GM12878 (cell line): ENCODE measurements at regions not wholly inside any gene's neighbourhood (a gene's known extent, or its start where the extent isn't known, plus 50 kb on each side); places are given as distances from the start of the nearest gene placed in this dataset.

Experiments
- ATAC-seq: fragments of 200-7000 bp; cut with Tn5 transposase; 3 replicates; pipeline ENCODE4 v1.9.1; 2020; ENCODE audit warnings: mild to moderate bottlenecking, moderate library complexity
- BruUV-seq: library from RNA; stranded (reverse); fragments of 400-500 nt; replicated peaks from 2 replicates; lab custom pipeline; 2021; lab: Mats Ljungman, UMichigan
- CTCF ChIA-PET: fragments of 300-600 bp; sonication (Branson Sonifier 250); formaldehyde crosslinking; extraction: SDS; loops from one replicate; lab custom pipeline; 2021; ENCODE audit warnings: inconsistent platforms; lab: Yijun Ruan, JAX
- POLR2A ChIA-PET: fragments of 350-600 bp; formaldehyde crosslinking; extraction: SDS; loops from one replicate; lab custom pipeline; 2021; ENCODE audit warnings: inconsistent platforms; lab: Charles Lee
- RAD21 ChIA-PET: fragments of 300-600 bp; sonication (Branson Sonifier 250); formaldehyde crosslinking; loops from one replicate; lab custom pipeline; 2023; ENCODE audit warnings: antibody characterized with exemption; ENCODE audit not compliant: unreplicated experiment; lab: Charles Lee
- SMC1A ChIA-PET: fragments of 300-600 bp; sonication (Branson Sonifier 250); formaldehyde crosslinking; loops from one replicate; lab custom pipeline; 2023; ENCODE audit not compliant: unreplicated experiment, uncharacterized antibody; lab: Charles Lee
- DNase-seq: peaks from one replicate; pipeline ENCODE4 v3.0.0-alpha.2; 2011; ENCODE audit warnings: low read depth, low spot score
- FAIRE-seq: peaks from 3 replicates; lab custom pipeline; 2011; peaks lifted over from hg19 to GRCh38; lab: Jason Lieb, UNC
- H2AFZ ChIP-seq: 2 replicates; pipeline ENCODE4 v1.6.0; 2011; ENCODE audit warnings: low read depth, low read length, control low read depth; ENCODE audit not compliant: control insufficient read depth
- H3K27ac ChIP-seq: 2 replicates; pipeline ENCODE4 v1.5.1; 2011; ENCODE audit warnings: control low read depth; ENCODE audit not compliant: control insufficient read depth, insufficient read depth
- H3K27me3 ChIP-seq, 2 experiments: replicated peaks in 1 of 2; 2 replicates each; pipeline versions ENCODE4 v1.6.0 to v1.6.1; 2011; ENCODE audit warnings: low read length in 1 of 2; ENCODE audit not compliant: control insufficient read depth in 2 of 2, insufficient read depth in 2 of 2
- H3K36me3 ChIP-seq, 2 experiments: 2 replicates each; pipeline ENCODE4 v1.5.1; 2011; ENCODE audit warnings: low read length in 1 of 2; ENCODE audit not compliant: control insufficient read depth in 2 of 2, insufficient read depth in 2 of 2
- H3K4me1 ChIP-seq: 2 replicates; pipeline ENCODE4 v1.6.1; 2011; ENCODE audit warnings: mild to moderate bottlenecking, low read length, moderate library complexity, mixed read lengths; ENCODE audit not compliant: control insufficient read depth, insufficient read depth
- H3K4me2 ChIP-seq: 2 replicates; pipeline ENCODE4 v1.6.0; 2011; ENCODE audit warnings: control low read depth; ENCODE audit not compliant: control insufficient read depth, insufficient read depth
- H3K4me3 ChIP-seq: fragments of 200-600 bp; sonication (generic); 2 replicates; pipeline ENCODE4 v1.5.1; 2016
- H3K79me2 ChIP-seq: 2 replicates; pipeline ENCODE4 v1.6.0; 2011; ENCODE audit warnings: low read length; ENCODE audit not compliant: control insufficient read depth, insufficient read depth
- H3K9ac ChIP-seq: 2 replicates; pipeline ENCODE4 v1.8.0; 2011; ENCODE audit warnings: low read length, control low read depth, mixed read lengths; ENCODE audit not compliant: control insufficient read depth, insufficient read depth
- H3K9me3 ChIP-seq: replicated peaks from 3 replicates; pipeline ENCODE4 v1.5.1; 2011; ENCODE audit warnings: mild to moderate bottlenecking, low read length; ENCODE audit not compliant: control insufficient read depth, insufficient read depth
- H4K20me1 ChIP-seq: 2 replicates; pipeline ENCODE4 v1.6.0; 2011; ENCODE audit not compliant: control insufficient read depth, insufficient read depth
- BHLHE40 ChIP-seq, 2 experiments: fragments of 450-650 bp in 1 of 2; IDR thresholded peaks; 2 replicates each; pipeline ENCODE4 v1.6.1; 2011 to 2017; ENCODE audit warnings: low read depth in 2 of 2, borderline replicate concordance in 1 of 2, improper control_type of control experiment in 1 of 2, low read length in 1 of 2, mild to moderate bottlenecking in 1 of 2
- EGR1 ChIP-seq, 2 experiments: IDR thresholded peaks; 1 replicate in 1 of 2; 2 replicates in 1 of 2; pipeline ENCODE4 v1.6.1; 2011 to 2012; ENCODE audit warnings: low read depth in 2 of 2, low read length in 2 of 2, borderline replicate concordance in 1 of 2, mild to moderate bottlenecking in 1 of 2, moderate library complexity in 1 of 2
- ESRRA ChIP-seq: IDR thresholded peaks from 2 replicates; pipeline ENCODE4 v1.6.1; 2012; ENCODE audit warnings: mild to moderate bottlenecking, low read length, improper control_type of control experiment
- EZH2 ChIP-seq: IDR thresholded peaks from 2 replicates; pipeline ENCODE4 v1.6.1; 2012; ENCODE audit warnings: low read depth, mild to moderate bottlenecking, control low read depth, inconsistent platforms, low read length, borderline replicate concordance; ENCODE audit not compliant: control insufficient read depth
- HCFC1 ChIP-seq: fragments of 150-350 bp; IDR thresholded peaks from 2 replicates; pipeline ENCODE4 v1.6.1; 2014; ENCODE audit warnings: low read length
- HDGF ChIP-seq: fragments of 450-650 bp; IDR thresholded peaks from 2 replicates; pipeline ENCODE4 v1.6.1; 2016; ENCODE audit warnings: antibody characterized with exemption
- NR2F1 ChIP-seq: fragments of 450-650 bp; conservative IDR thresholded peaks from 2 replicates; pipeline ENCODE4 v1.6.1; 2017; ENCODE audit warnings: mild to moderate bottlenecking
- NRF1 ChIP-seq: conservative IDR thresholded peaks from 2 replicates; pipeline ENCODE4 v1.6.1; 2011; ENCODE audit warnings: mild to moderate bottlenecking, low read depth, low read length, improper control_type of control experiment
- POU2F2 ChIP-seq: IDR thresholded peaks from 3 replicates; pipeline ENCODE4 v1.6.1; 2011; ENCODE audit warnings: low read depth, mild to moderate bottlenecking, low read length, borderline replicate concordance
- RFX5 ChIP-seq: IDR thresholded peaks from 2 replicates; pipeline ENCODE4 v1.6.1; 2011; ENCODE audit warnings: low read depth, low read length, improper control_type of control experiment
- RUNX3 ChIP-seq: IDR thresholded peaks from 2 replicates; pipeline ENCODE4 v1.6.1; 2012; ENCODE audit warnings: low read length, inconsistent platforms
- SRF ChIP-seq, 2 experiments: IDR thresholded peaks; 2 replicates each; pipeline ENCODE4 v1.6.1; 2011; ENCODE audit warnings: low read depth in 2 of 2, low read length in 2 of 2, mild to moderate bottlenecking in 1 of 2, moderate library complexity in 1 of 2
- STAT3 ChIP-seq: IDR thresholded peaks from 2 replicates; pipeline ENCODE4 v1.6.1; 2011; ENCODE audit warnings: low read depth, low read length, improper control_type of control experiment
- TARDBP ChIP-seq: IDR thresholded peaks from 2 replicates; pipeline ENCODE4 v1.6.1; 2016; ENCODE audit warnings: borderline replicate concordance
- WRNIP1 ChIP-seq: IDR thresholded peaks from 2 replicates; pipeline ENCODE4 v1.6.1; 2011; ENCODE audit warnings: low read depth, low read length, improper control_type of control experiment, borderline replicate concordance
- YY1 ChIP-seq: IDR thresholded peaks from 2 replicates; pipeline ENCODE4 v1.6.1; 2011; ENCODE audit warnings: low read depth, mild to moderate bottlenecking, low read length
- WGBS: methylation state at CpG from one replicate; pipeline ENCODE4 v1.1.6; 2016; ENCODE audit warnings: low lambda C conversion rate; ENCODE audit not compliant: insufficient replicate concordance, insufficient coverage; ENCODE audit errors: missing lambda C conversion rate; 5-methylcytosine and 5-hydroxymethylcytosine counted together
- in situ Hi-C: fragments of 300-500 bp; cut with MboI; formaldehyde crosslinking; loops from 9 replicates; pipeline ENCODE4 v1.14.3; 2018; ENCODE audit warnings: mixed read lengths
- intact Hi-C: fragments of 100-400 bp; cut with micrococcal nuclease; formaldehyde crosslinking; loops from one replicate; pipeline ENCODE4 v1.14.2; 2022; ENCODE audit not compliant: unreplicated experiment
- TF ChIP-seq, protein P1 (sequence below): fragments of 450-650 bp; formaldehyde crosslinking; IDR thresholded peaks from 2 replicates; pipeline ENCODE4 v1.4.0; 2020; ENCODE audit warnings: mild to moderate bottlenecking, moderate library complexity
- TF ChIP-seq, protein P2 (sequence below): fragments of 450-650 bp; IDR thresholded peaks from 2 replicates; pipeline ENCODE4 v1.6.1; 2017; ENCODE audit warnings: borderline replicate concordance
- TF ChIP-seq, protein P3 (sequence below): IDR thresholded peaks from 2 replicates; pipeline ENCODE4 v1.6.1; 2012; ENCODE audit warnings: low read depth, low read length, improper control_type of control experiment

DNA sequence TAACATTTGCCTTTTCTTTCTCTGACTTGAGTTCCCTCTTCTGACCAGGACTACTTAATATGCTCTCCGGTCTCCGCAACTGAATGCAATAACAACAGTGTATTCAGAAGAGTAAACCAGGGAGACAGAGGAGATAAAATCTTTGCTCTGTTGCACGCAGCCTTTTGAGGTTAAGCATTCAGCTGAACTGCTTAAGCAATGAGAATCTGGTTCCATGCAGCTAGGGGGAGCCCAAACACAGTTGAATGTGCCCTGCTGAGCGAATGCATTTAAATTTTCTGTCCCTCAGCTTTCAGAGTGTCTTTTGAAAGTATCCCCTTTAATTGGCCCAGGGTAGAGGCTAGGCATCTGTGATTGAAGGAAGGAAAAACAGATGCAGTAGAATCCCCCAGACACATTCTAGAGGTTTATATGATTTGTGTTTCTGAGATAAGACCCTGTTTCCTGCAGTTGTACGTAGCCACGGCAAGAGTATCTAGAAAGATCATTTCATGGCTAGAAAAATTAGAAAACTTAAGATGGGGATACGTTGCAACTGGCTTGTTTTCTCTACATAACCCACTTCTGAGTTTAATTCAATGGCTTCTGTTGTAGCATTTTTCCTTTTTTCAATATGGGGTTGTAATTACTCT, 309.6 kb downstream of the TUSC7 start:
- Histone ChIP-seq H3K9ac (no peak overlapping the region), H3K27me3 (no peaks in the 10 kb centered on the region), H4K20me1 (no peaks in the 10 kb centered on the region), H3K27ac (no peak overlapping the region), H3K9me3 (no peaks in the 10 kb centered on the region), H3K4me2 (no peak overlapping the region), H2AFZ (peak overlapping the region; percentile 34), H3K4me1 (peaks cover 7% of the 10 kb centered on the region), H3K36me3 (no peaks in the 10 kb centered on the region), H3K4me3 (no peak overlapping the region), H3K79me2 (no peaks in the 10 kb centered on the region)
- ATAC-seq, result peak; percentile 94
- no peak for DNase-seq
- CTCF ChIA-PET, result interaction anchor here (0.6 to 3.0 kb wide), 22 partner anchors 10 to 1795 kb away, joined by 3 to 27 read pairs (median 3); no protein-coding TSS in a partner anchor
- intact Hi-C loops, result loop anchor here (1.0 to 5.0 kb wide), 5 partner anchors 154 to 698 kb away; no protein-coding TSS in a partner anchor
- BruUV-seq, result no TSS peak
- in situ Hi-C loops, result loop anchor here (10.0 kb wide), 1 partner anchor 506 kb away; no protein-coding TSS in a partner anchor
- peak; percentile 75 for FAIRE-seq
- POLR2A ChIA-PET, result no interaction called here
- SMC1A ChIA-PET, result interaction anchor here (0.7 to 2.0 kb wide), 8 partner anchors 10 to 701 kb away, joined by 3 to 19 read pairs (median 4); no protein-coding TSS in a partner anchor
- 2% methylated on average over 7 of the region's 7 CpGs for WGBS
- RAD21 ChIA-PET, result interaction anchor here (0.8 to 2.2 kb wide), 10 partner anchors 9 to 702 kb away, joined by 3 to 14 read pairs (median 3); no protein-coding TSS in a partner anchor
- TF ChIP-seq NR2F1, result no peak
- TF ChIP-seq, protein P1, sequence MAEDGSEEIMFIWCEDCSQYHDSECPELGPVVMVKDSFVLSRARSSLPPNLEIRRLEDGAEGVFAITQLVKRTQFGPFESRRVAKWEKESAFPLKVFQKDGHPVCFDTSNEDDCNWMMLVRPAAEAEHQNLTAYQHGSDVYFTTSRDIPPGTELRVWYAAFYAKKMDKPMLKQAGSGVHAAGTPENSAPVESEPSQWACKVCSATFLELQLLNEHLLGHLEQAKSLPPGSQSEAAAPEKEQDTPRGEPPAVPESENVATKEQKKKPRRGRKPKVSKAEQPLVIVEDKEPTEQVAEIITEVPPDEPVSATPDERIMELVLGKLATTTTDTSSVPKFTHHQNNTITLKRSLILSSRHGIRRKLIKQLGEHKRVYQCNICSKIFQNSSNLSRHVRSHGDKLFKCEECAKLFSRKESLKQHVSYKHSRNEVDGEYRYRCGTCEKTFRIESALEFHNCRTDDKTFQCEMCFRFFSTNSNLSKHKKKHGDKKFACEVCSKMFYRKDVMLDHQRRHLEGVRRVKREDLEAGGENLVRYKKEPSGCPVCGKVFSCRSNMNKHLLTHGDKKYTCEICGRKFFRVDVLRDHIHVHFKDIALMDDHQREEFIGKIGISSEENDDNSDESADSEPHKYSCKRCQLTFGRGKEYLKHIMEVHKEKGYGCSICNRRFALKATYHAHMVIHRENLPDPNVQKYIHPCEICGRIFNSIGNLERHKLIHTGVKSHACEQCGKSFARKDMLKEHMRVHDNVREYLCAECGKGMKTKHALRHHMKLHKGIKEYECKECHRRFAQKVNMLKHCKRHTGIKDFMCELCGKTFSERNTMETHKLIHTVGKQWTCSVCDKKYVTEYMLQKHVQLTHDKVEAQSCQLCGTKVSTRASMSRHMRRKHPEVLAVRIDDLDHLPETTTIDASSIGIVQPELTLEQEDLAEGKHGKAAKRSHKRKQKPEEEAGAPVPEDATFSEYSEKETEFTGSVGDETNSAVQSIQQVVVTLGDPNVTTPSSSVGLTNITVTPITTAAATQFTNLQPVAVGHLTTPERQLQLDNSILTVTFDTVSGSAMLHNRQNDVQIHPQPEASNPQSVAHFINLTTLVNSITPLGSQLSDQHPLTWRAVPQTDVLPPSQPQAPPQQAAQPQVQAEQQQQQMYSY, result no peak
- no peak for TF ChIP-seq HCFC1
- TF ChIP-seq EZH2, result no peak
- TF ChIP-seq YY1, result 0 out of 2 replicates have a peak, but pooled peaks have one; percentile 27
- TF ChIP-seq EGR1 (IDR thresholded peaks at IDR 0.05; ENCODE audit: borderline replicate concordance in 1 of 2, low read depth in 2 of 2, low read length in 2 of 2), result no peak
- TF ChIP-seq, protein P2, sequence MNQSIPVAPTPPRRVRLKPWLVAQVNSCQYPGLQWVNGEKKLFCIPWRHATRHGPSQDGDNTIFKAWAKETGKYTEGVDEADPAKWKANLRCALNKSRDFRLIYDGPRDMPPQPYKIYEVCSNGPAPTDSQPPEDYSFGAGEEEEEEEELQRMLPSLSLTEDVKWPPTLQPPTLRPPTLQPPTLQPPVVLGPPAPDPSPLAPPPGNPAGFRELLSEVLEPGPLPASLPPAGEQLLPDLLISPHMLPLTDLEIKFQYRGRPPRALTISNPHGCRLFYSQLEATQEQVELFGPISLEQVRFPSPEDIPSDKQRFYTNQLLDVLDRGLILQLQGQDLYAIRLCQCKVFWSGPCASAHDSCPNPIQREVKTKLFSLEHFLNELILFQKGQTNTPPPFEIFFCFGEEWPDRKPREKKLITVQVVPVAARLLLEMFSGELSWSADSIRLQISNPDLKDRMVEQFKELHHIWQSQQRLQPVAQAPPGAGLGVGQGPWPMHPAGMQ, result no peak
- no peak for TF ChIP-seq SRF (IDR thresholded peaks at IDR 0.05; ENCODE audit: low read depth in 2 of 2, low read length in 2 of 2)
- 0 out of 2 replicates have a peak, but pooled peaks have one; percentile 23 for TF ChIP-seq STAT3
- TF ChIP-seq POU2F2, result peak; percentile 70; the same call in 1 of the 3 replicates
- TF ChIP-seq RUNX3, result peak; percentile 24; the same call in 1 of the 2 replicates
- no peak for TF ChIP-seq HDGF
- TF ChIP-seq, protein P3, sequence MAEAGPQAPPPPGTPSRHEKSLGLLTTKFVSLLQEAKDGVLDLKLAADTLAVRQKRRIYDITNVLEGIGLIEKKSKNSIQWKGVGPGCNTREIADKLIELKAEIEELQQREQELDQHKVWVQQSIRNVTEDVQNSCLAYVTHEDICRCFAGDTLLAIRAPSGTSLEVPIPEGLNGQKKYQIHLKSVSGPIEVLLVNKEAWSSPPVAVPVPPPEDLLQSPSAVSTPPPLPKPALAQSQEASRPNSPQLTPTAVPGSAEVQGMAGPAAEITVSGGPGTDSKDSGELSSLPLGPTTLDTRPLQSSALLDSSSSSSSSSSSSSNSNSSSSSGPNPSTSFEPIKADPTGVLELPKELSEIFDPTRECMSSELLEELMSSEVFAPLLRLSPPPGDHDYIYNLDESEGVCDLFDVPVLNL, result no peak
- no peak for TF ChIP-seq RFX5
- TF ChIP-seq WRNIP1, result peak; percentile 51; the same call in 1 of the 2 replicates
- no peak for TF ChIP-seq ESRRA
- TF ChIP-seq TARDBP, result no peak
- TF ChIP-seq NRF1, result no peak
- no peak for TF ChIP-seq BHLHE40 (IDR thresholded peaks at IDR 0.05; ENCODE audit: borderline replicate concordance in 1 of 2, low read depth in 2 of 2, low read length in 1 of 2)
